NCI-H82 (cell line): ENCODE measurements at regions not wholly inside any gene's neighbourhood (a gene's known extent, or its start where the extent isn't known, plus 50 kb on each side); places are given as distances from the start of the nearest gene placed in this dataset.

Experiments used
- DNase-seq: peaks from one replicate; lab custom pipeline; 2025; lab: John Stamatoyannopoulos, UW

DNA sequence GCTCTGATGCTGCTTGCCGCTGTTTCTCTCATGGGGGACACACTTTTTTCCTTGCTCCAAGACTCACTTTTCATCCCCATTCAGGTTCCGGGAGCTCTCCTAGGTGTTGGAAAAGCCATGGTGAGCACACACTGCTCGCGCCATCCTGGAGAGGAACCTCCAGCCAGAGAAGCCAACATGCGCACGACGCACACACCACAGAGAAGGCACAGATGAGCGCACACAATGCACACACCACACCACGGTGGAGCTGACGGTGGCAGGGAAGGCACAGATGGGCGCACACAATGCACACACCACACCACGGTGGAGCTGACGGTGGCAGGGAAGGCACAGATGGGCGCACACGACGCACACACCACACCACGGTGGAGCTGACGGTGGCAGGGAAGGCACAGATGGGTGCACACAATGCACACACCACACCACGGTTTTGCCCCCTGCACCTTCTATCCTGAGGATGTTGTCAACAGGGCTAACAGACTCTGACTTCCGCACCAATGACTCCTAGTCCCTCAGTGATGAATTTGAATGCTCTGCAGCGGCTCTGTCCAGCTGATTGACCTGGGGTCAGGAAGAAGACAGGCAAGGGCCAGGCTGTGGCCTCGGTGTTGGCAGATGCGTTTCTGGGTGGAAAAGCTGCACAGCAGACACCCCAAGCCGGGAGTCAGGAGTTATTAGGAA, 154.7 kb downstream of the ERMARD start:
- DNase-seq: no peak

DNA sequence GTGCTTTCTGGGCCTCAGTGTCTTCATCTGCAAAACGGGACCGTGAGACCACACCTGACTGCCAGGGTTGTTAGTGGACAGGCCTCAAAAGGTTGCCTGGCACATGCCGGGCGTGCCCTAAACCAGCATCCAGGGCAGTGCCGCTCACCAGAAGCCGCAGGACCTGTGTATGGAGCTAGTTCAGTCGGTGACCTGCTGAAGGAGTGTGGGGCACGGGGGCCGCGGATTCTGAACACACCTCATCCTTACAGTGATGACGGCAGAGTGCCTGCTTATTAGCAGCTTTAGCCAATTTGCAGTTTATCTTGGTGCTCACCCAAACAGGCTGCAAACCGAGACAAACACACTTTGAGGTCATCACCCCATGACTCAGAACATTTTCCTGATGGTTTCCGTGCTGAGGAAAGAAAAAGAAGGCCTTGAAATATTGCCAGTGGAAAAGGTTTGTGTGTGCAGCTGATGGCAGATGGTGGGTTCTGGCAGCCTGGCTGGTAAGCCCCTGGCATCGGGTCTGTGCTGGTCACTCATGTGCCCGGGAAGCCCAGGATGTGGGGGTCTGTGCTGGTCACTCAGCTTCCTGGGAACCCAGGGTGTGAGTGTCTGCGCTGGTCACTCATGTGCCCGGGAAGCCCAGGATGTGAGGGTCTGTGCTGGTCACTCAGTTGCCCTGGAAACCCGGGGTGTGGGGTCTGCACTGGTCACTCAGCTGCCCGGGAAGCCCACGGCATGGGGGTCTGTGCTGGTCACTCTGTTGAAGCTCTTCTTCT, 153.8 kb downstream of the ERMARD start:
- no peak for DNase-seq

DNA sequence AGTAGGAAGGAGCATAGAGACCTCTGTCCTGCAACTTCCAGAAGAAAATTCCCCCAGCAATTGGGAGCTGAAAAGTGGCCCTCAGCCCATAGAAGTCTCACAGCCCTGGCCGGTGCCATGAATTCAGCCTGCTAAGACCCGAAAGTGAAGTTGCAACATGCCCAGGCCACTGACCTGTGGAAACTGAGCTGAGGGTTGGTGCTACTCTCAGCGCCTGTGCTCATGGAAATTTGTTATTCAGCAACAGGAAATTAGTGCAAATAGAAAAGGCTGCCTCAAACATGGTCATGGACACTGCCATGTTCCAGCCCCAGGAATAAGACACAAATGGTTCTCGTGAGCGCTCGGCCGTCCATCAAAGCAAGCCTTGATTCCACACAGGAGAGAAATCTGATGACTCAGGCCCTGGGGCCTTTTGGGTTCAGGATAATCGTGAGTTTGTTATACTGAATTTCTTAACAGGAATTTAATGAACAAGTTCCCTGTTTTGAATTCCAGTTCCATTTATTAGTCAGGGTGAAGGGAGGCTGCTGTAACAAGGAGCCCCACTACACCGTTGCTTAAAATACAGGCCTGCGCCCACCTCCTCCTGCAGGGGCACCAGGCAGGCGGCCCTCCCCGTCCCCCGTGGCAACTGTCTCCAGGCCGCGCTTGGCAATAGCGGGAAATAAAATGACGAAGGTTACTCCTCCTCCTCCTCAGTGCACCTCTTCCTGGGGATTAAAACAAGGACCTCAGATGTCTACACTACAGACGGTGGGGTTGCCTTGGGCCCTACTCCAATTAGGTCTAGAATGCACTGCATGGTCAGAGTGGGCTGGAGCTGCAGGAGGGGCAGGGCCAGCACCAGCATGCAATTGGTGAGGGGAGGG, 152.9 kb downstream of the ERMARD start:
- DNase-seq: no peak

DNA sequence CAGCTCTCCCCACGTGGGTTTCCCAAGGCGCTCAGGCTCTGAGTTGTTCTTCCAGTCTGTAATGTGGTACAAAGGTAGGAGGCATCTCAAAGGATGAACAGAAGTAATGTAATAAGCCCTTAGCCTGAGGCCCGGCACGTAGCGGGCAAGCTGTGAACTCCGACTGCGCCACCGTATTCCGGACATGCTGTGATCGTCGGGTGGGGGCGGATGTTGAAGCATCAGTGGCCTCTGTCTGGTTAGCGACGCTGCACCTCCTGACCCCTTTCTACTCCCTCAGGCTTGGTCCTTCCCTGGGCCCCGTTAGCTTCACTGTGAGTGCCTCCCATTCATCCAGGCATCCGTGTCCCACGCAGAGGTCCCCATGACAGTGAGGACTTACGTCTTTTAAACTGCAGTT, 151.7 kb downstream of the ERMARD start:
- no peak for DNase-seq

DNA sequence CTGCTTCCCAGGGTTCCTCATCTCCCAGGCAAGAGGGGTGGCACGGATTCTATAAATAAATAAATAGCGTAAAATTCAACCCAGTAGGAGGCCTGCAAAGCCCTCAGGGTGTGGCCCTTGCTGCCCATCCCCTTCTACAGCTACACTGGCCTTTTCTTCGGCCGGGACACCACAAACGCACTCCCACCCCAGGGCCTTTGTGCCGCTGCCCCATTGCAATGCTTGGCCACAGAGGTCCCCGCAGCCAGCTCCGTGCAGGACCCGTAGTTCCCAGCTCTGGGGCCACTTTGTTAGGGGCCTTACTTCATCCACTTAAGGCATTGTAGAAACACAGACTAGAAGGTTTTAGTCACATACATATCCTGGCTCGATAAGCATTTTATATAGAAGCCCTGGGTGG, 151.2 kb downstream of the ERMARD start:
- no peak for DNase-seq

DNA sequence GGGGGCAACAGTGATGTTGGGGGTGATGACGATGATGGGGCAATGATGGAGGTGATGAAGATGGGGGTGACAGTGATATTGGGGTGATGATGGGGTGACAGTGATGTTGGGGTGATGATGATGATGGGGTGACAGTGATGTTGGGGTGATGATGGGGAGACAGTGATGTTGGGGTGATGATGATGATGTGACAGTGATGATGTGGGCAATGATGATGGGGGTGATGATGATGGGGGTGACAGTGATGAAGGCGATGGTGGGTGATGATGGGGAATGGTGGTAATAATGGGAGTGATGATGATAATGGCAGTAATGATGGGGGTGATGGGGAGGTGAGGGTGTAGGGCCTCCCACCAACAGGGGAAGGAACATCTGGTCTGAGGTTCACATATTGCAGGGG, 150.6 kb downstream of the ERMARD start:
- no peak for DNase-seq

DNA sequence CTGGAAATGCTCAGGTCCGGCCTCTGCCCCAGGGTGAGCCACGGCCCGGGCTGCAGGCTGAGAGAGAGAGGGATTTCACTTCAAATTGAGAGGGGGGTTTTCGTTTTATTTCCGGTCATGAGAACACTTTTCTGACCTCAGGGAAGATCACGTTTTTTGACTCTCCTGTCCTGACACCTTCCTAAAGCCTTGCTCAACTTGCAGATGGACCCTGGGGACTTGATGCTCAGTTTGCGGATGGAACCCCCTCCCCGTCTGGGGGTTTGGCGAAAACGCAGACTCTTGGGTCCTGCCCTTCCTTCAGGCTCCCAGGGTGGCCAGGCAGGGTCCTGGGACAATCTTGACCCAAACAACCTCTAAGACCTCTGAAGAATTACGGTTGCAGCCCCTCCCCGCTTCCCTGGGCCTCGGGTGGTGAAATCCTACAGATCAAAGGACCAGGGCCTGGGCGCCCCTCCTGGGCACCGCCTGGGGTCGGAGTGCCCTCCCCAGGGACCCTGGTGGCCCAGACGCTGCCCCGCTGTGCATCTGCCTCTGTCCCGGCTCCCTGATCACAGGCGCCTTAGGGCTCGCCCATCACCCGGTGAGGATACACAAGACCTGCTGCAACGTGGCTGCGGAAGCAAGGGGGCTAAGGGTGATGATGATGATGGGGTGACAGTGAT, 148.2 kb downstream of the ERMARD start:
- DNase-seq: peak; percentile 6

DNA sequence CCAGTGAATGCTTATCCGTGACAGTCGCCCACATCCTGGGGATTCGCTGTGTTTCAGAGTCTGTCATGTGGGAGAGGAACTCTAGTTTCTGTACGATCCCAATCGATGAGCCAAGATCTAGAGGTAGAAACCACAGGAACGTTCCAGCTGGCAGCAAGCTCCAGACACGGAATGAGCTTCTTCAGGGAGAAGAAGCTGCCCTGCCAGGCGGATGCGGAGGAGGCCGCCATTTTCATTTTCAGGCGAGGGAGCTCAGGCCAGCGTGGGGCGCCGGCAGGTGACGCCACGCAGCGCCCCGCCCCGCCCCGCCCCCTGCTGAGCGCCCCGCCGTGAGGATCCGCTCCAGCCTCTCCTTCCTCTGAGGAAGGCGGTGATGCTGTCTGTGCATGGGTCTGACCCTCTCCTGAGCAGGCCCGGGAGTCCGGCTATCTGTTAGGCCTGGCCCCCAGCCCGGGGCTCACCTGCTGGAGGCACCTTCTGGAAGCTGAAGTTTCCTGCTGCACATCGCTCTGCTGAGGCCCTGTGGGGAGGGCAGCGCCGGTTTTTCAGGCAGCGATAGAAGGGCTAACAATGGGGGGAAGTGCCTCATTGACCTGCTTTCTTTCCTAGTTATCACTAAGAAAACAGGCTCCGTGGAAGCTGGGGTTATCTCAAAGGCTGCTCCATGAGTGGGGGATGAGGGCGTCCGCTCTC, 147.5 kb downstream of the ERMARD start:
- no peak for DNase-seq

DNA sequence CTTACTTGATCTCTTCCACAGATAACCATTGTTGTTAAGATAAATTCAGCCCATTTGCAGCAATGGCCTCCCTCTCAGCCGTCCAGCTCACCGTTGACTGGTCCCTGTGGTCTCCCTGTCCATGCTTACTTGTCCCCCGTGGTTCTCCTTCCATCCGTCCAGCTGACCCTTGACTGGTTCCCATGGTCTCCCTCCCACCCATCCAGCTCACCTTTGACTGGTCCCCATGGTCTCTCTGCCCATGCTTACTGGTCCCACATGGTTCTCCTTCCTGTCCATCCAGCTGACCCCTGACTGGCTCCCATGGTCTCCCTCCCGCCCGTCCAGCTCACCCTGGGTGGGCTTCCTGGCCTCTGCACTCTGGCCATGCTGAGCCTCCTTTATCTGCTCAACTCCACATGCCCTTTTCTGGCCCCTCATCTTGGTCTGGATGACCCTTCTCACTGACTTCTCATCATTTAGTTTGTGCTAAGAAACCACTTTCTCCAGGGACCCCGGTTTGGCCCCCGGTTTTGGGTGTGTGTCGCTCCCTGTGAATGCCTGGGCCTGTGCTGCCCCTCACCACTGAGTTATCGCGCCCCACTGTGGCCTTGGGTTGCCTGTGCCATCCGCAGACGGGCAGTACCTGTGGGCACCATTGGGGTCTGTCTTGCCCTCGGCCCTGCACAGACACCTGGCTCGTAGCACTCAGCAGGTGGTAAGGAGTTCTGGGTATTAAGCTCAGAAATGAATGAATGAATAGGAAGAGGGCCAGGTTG, 146.4 kb downstream of the ERMARD start:
- DNase-seq: no peak

DNA sequence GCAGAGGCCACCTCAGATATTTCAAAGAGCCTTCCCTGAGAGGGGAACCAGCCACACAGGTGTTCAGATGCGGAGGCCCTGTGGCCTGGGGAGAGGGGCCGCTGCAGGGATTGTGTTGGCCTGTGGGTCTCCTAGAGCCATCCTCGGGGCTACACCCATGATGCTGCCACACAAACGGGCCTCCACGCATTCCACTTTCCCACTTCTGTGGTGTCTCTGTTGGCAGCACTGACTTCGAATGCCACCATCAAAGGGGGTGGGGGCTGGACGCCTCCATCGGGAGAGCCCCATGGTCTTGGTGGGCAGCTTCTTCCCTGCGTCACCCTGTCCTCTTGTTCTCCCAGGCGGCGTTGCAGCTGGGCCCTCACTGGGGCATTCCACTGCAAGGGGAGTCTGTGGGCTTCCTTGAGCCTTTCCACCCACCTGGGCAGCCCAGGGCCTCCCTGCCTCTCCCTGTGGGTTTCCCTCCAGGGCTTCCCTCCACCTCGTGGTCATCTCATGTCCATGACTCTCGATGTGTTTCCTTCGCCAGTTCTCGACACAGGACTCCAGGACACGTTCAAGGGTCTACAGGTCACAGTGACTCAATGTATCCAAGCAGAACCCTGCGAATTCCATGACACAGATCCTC, 145.5 kb downstream of the ERMARD start:
- no peak for DNase-seq

DNA sequence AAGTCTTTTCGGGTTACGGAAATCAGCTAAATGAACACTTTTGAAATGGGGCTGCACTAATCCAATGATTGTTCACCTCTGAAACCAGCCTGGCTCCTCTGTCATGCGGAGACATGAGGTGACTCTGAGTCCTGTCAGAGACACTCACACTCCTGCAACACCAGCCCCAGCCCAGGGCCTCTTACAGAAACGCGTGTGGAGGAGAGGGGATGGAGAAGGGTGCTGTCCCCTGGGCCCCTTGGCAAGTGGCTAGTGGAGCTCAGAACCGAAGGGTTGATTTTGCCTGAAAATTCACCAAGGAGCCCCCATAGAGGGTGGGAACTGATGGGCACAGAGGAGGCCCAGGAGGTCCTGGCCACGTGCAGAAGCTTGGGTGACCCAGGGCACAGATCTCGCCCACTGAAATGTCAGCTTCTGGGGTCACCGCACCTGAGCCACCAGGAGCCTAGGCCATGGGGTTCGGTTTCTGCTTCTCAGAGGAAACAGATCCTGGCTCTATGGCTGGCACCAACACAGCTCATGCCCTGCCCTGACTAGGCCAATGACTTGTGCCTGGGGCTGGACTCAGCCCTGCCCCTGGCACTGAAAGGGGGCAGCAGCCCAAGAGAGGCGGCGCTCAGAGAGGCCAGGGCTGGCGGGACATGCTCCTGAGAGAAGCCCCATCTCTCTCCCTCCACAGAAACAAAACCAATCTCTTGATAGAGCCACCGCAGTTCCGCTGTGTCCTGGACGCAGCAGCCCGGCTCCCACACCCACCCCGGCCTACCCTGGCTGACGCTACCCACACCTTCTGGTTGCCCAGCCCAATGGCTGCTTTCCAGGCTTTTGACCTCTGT, 144.7 kb downstream of the ERMARD start:
- no peak for DNase-seq

DNA sequence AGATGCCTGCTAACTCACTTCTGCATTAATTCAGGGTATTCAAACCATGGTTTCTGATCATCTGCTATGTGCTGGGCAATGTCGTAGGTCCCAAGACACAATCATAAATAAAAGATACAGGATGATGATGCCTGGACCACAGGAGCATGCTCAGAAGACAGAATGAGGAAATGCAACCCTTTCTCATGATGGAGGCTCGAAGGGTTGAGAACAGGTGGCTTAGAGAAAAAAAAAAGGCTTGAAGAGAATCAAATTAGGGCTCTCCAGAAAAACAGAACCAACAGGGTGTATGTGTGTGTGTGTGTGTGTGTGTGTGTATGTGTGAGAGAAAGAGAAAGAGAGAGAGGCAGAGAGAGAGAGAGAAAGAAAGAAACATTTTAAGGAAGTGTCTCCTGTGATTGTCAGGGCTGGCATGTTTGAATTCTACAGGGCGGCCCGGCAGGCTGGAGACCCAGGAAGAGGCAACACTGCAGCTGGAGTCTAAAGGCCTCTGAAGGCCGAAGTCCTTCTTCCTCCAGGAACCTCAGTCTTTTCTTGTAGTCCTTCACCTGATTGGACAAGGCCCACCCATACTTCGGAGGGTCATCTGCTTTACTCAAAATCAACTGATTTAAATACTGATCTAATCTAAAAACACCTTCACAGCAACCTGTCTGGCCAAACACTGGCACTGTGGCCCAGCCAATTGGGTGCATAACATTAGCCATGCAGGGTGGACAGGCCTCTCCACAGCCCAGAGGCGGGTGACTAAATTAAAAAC, 143.8 kb downstream of the ERMARD start:
- DNase-seq: no peak

DNA sequence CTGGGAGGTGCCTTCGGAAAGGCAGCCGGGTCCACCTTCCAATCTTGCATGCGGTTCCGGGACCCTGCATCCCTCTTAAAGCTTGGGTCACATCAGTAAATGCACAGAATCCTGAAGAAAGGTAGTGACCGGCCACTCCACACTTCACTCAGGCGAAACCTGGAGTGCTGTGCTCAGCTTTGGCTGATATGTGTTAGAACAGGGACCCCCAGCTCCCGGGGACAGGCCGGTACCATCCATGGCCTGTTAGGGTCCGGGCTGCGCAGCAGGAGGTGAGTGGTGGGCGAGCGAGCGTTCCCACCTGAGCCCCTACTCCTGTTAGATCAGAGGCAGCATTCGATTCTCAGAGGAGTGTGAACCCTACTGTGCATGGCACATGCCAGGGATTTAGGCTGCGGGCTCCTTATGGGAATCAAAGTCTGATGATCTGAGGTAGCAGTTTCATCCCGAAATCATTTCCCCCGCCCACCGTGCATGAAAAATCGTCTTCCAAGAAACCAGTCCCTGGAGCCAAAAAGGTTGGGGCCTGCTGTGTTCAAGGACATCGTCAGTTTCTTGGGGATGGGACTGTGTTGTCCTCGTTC, 143.0 kb downstream of the ERMARD start:
- no peak for DNase-seq

DNA sequence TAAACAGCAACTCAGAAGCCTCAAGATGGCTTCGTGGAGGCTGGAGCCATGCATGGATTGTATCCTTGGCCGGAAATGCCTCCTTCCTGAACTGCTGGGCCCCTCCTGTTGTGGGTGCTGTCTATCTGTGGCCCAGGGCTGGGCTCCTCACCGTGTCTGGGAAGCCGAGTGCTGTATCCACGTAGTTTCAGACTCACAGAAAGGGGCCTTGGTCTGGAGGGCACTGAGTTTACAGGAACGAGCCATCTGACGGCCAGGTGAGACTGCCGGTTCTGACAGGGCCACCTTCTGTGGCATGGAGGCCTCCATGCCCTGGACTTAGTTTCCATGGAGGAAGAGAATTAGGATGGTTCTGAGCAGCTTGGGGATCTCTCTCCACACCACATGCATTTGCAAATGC, 142.2 kb downstream of the ERMARD start:
- DNase-seq: no peak

DNA sequence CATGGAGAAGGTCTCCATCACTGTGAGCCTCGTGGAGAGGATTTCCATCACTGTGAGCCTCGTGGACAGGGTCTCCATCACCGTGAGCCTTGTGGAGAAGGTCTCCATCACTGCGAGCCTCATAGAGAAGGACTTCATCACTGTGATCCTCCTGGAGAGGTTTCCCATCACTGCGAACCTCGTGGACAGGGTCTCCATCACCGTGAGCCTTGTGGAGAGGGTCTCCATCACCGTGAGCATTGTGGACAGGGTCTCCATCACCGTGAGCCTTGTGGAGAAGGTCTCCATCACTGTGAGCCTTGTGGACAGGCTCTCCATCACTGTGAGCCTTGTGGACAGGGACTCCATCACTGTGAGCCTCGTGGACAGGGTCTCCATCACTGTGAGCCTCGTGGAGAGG, 140.4 kb downstream of the ERMARD start:
- DNase-seq: no peak

DNA sequence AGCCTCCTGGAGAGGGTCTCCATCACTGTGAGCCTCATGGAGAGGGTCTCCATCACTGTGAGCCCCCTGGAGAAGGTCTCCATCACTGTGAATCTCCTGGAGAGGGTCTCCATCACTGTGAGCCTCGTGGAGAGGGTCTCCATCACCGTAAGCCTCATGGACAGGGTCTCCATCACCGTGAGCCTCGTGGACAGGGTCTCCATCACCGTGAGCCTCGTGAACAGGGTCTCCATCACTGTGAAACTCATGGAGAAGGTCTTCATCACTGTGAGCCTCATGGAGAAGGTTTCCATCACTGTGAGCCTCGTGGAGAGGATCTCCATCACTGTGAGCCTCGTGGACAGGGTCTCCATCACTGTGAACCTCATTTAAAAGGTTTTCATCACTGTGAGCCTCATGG, 140.0 kb downstream of the ERMARD start:
- DNase-seq: no peak

DNA sequence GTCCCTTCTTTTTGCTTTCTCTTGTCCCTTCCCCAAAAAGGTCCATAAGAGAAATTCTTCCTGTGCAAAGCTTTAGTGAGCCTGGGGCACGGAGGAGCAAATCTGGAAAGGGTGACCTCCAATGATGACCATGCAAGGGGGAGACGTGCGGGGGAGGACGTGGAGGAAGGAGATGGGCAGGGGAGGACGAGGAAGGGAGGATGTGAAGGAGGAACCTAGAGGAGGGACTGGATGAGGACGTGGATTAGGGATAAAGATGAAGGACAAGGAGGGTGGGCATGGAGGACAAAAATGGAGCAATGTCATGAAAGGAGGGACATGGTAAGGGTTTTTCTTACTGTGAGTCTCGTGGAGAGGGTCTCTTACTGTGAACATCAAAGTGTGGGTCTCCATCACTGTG, 139.5 kb downstream of the ERMARD start:
- no peak for DNase-seq

DNA sequence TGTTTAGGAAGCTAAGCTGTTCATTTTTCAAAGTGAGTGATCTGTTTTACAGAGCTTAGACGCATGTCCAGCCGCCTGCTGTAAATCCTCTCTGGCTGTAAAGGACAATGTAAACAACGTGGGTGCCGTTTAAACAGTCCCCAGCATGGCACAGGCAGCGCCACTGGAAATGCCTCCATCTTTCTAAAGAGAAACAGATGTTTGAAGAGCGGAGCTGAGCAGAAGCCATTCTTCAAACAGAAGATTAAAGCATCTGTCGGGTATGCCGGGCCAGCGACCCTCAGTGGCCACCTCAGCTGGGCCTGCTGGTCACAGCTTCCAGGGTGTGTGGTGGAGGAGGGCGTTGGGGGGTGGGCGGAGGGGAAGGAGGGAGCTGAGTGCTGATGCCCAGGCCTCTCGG, 138.6 kb downstream of the ERMARD start:
- DNase-seq: no peak
